Activated naive CD4-positive, alpha-beta T cell treated with anti-CD3 and anti-CD28 coated beads for 36 hours (primary cell): ENCODE measurements at regions not wholly inside any gene's neighbourhood (a gene's known extent, or its start where the extent isn't known, plus 50 kb on each side); places are given as distances from the start of the nearest gene placed in this dataset.
"Not testable (repeated sequence)": the region's sequence is repeated elsewhere in the genome, so short reads cannot be mapped to it uniquely, and the experiment has no call there.

Source experiments
- CTCF ChIA-PET: fragments of 350-600 bp; sonication (Branson Sonifier 250); formaldehyde crosslinking; loops from one replicate; lab custom pipeline; 2021; ENCODE audit warnings: antibody characterized with exemption; lab: Charles Lee
- DNase-seq: peaks from one replicate; pipeline ENCODE4 v3.0.0-alpha.2; 2020
- H3K27ac Mint-ChIP-seq: one replicate; pipeline ENCODE4 v1.8.0; 2021; ENCODE audit warnings: mild to moderate bottlenecking, mixed read lengths
- H3K27me3 Mint-ChIP-seq: one replicate; pipeline ENCODE4 v1.8.0; 2021; ENCODE audit warnings: low read depth, mixed read lengths
- H3K36me3 Mint-ChIP-seq: one replicate; pipeline ENCODE4 v1.8.0; 2021; ENCODE audit warnings: low read depth, mixed read lengths
- H3K4me1 Mint-ChIP-seq: one replicate; pipeline ENCODE4 v1.8.0; 2021; ENCODE audit warnings: low read depth, mixed read lengths
- H3K4me3 Mint-ChIP-seq: one replicate; pipeline ENCODE4 v1.8.0; 2021; ENCODE audit warnings: mild to moderate bottlenecking, moderate library complexity, mixed read lengths
- H3K9me3 Mint-ChIP-seq: one replicate; pipeline ENCODE4 v1.8.0; 2021; ENCODE audit warnings: mixed read lengths
- intact Hi-C: fragments of 100-400 bp; cut with micrococcal nuclease; formaldehyde crosslinking; loops from one replicate; pipeline ENCODE4 v1.15.1; 2023

DNA sequence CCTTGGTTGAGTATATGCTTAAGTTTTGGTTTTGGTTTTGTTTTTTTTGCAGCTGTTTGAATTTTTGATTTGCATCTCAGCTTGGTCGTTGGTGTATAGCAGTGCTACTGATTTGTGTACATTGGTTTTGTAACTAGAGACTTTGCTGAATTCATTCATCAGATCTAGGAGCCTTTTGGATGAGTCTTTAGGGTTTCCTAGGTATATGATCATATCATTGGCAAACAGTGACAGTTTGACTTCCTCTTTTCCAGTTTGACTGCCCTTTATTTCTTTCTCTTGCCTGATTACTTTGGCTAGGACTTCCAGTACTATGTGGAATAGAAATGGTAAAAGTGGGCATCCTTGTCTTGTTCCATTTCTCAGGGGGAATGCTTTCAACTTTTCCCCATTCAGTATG lies 1174.9 kb downstream of the PLA2G4A start:
- H3K27ac Mint-ChIP-seq, H3K36me3 Mint-ChIP-seq, H3K4me3 Mint-ChIP-seq, CTCF ChIA-PET, DNase-seq, H3K9me3 Mint-ChIP-seq, intact Hi-C loops, H3K4me1 Mint-ChIP-seq, H3K27me3 Mint-ChIP-seq: not testable (repeated sequence)

- Mint-ChIP-seq H3K4me3 (no peak overlapping the region), H3K27ac (no peak overlapping the region), H3K36me3 (no peaks in the 10 kb centered on the region), H3K4me1 (no peaks in the 10 kb centered on the region), H3K9me3 (peaks cover 2% of the 10 kb centered on the region), H3K27me3 (no peaks in the 10 kb centered on the region)
- DNase-seq, result no peak
- intact Hi-C loops, result no loop called here
- CTCF ChIA-PET, result no interaction called here
These were observed 1176.1 kb downstream of the PLA2G4A start for GRCh38 chr1:188004849-188005248.

GRCh38 chr1:188006354-188006753 lies 1177.6 kb downstream of the PLA2G4A start:
- CTCF ChIA-PET, result no interaction called here
- DNase-seq, result no peak
- Mint-ChIP-seq H3K4me1 (no peaks in the 10 kb centered on the region), H3K36me3 (no peaks in the 10 kb centered on the region), H3K27me3 (no peaks in the 10 kb centered on the region), H3K9me3 (peaks cover 2% of the 10 kb centered on the region), H3K4me3 (no peak overlapping the region), H3K27ac (no peak overlapping the region)
- intact Hi-C loops, result no loop called here

- H3K4me1 Mint-ChIP-seq, H3K27ac Mint-ChIP-seq, H3K4me3 Mint-ChIP-seq, intact Hi-C loops, DNase-seq, H3K36me3 Mint-ChIP-seq, H3K27me3 Mint-ChIP-seq, CTCF ChIA-PET, H3K9me3 Mint-ChIP-seq: not testable (repeated sequence)
These were observed 1184.6 kb downstream of the PLA2G4A start for GRCh38 chr1:188013222-188013849.

DNA sequence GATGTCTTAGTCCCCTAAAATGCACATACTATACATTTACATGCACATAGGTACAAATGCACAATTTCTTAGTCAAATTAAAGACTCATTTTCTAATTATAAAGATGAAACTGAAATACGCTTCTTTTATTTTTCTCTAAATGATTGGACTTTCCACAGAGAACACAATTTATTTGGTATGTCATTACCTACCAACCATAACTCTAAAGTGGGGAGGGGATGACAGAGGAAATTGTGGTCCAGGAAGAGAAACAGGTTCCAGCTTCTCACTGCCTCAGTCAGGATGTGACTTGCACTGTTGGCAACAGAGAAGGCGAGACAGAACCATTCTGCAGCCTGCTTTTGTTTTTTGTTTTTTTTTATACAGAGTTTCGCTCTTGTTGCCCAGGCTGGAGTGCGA lies 1189.2 kb downstream of the PLA2G4A start:
- DNase-seq, result no peak
- no peak overlapping the region for H3K4me3 Mint-ChIP-seq
- H3K9me3 Mint-ChIP-seq, result peaks cover 4% of the 10 kb centered on the region
- no peaks in the 10 kb centered on the region for H3K36me3 Mint-ChIP-seq
- no peaks in the 10 kb centered on the region for H3K27me3 Mint-ChIP-seq
- CTCF ChIA-PET, result no interaction called here
- intact Hi-C loops, result no loop called here
- no peaks in the 10 kb centered on the region for H3K4me1 Mint-ChIP-seq
- H3K27ac Mint-ChIP-seq, result no peak overlapping the region

GRCh38 chr1:188022661-188023060 lies 1193.9 kb downstream of the PLA2G4A start:
- no peak for DNase-seq
- Mint-ChIP-seq H3K4me3 (no peak overlapping the region), H3K9me3 (peaks cover 5% of the 10 kb centered on the region), H3K4me1 (no peaks in the 10 kb centered on the region), H3K27me3 (no peaks in the 10 kb centered on the region), H3K27ac (no peak overlapping the region), H3K36me3 (no peaks in the 10 kb centered on the region)
- intact Hi-C loops, result no loop called here
- CTCF ChIA-PET, result no interaction called here

DNA sequence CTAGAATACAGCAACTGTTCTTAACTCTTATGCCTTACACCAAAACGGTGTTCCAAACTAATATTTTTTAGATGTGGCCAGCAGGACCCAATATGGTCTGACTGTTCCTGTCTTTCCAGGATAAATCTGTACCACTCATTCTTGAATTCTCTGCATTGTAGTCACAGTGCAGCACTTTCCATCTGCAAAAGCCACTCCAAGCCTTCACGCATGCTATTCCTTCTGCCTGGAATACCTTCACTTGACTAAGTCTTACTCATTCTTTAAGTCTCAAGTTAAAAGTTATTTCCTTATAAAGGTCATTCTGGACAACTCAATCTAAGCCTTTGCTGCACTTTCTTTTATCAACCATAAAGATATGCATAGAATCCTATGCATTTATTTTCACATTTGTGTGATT lies 1194.5 kb downstream of the PLA2G4A start:
- CTCF ChIA-PET, result no interaction called here
- H3K27me3 Mint-ChIP-seq, result no peaks in the 10 kb centered on the region
- DNase-seq, result no peak
- H3K4me1 Mint-ChIP-seq, result no peaks in the 10 kb centered on the region
- intact Hi-C loops, result no loop called here
- no peaks in the 10 kb centered on the region for H3K36me3 Mint-ChIP-seq
- H3K9me3 Mint-ChIP-seq, result peaks cover 5% of the 10 kb centered on the region
- H3K27ac Mint-ChIP-seq, result no peak overlapping the region
- no peak overlapping the region for H3K4me3 Mint-ChIP-seq

DNA sequence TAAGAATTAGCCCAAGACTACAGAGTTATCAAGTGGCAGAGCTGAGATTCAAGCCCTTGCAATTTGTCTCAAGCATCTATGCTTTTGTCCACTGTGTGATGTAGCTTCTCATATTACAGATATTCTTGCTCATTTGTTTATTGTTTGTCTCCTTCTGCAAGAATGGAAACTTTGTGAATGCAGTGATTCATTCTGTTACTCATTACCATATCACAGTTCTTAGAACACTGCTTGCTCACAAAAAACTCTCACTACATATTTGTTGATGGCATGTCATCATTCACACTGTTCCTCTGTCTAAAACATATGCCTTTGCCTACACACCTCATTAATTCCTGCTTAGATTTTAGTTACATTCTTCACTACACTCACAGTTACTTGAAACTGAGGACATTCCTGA lies 1198.9 kb downstream of the PLA2G4A start:
- no peak overlapping the region for H3K27ac Mint-ChIP-seq
- no peaks in the 10 kb centered on the region for H3K36me3 Mint-ChIP-seq
- H3K4me3 Mint-ChIP-seq, result no peak overlapping the region
- CTCF ChIA-PET, result no interaction called here
- H3K9me3 Mint-ChIP-seq, result peaks cover 2% of the 10 kb centered on the region
- no peak for DNase-seq
- intact Hi-C loops, result no loop called here
- no peaks in the 10 kb centered on the region for H3K27me3 Mint-ChIP-seq
- no peaks in the 10 kb centered on the region for H3K4me1 Mint-ChIP-seq

- intact Hi-C loops, H3K4me3 Mint-ChIP-seq, DNase-seq, H3K27me3 Mint-ChIP-seq, H3K4me1 Mint-ChIP-seq, H3K36me3 Mint-ChIP-seq, H3K27ac Mint-ChIP-seq, CTCF ChIA-PET: not testable (repeated sequence)
- peaks cover 15% of the 10 kb centered on the region for H3K9me3 Mint-ChIP-seq
These were observed 1208.8 kb downstream of the PLA2G4A start for GRCh38 chr1:188037572-188037971.

- no peaks in the 10 kb centered on the region for H3K27me3 Mint-ChIP-seq
- no peak overlapping the region for H3K4me3 Mint-ChIP-seq
- DNase-seq, result no peak
- H3K27ac Mint-ChIP-seq, result no peak overlapping the region
- H3K9me3 Mint-ChIP-seq, result peaks cover 6% of the 10 kb centered on the region
- H3K36me3 Mint-ChIP-seq, result no peaks in the 10 kb centered on the region
- CTCF ChIA-PET, result no interaction called here
- H3K4me1 Mint-ChIP-seq, result no peaks in the 10 kb centered on the region
- intact Hi-C loops, result no loop called here
These were observed 1214.9 kb downstream of the PLA2G4A start for GRCh38 chr1:188043536-188044245.

DNA sequence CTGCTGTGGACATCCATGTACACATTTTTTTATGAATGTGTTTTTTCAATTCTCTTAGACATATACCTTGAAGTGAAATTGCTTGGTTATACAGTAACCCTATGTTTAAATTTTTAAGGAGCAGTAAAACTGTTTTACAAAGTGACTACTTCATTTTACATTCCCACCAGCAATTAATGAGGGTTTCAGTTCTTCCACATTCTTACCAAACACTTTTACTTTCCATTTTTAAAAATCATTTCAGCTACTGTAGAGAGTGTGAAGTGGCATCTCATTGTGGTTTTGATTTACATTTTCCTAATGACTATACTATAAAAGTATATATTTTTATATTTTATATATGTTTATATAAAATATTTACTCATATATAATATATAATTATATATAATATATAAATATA lies 1221.5 kb downstream of the PLA2G4A start:
- intact Hi-C loops, result no loop called here
- Mint-ChIP-seq H3K4me3 (no peak overlapping the region), H3K36me3 (no peaks in the 10 kb centered on the region), H3K4me1 (no peaks in the 10 kb centered on the region), H3K27me3 (no peaks in the 10 kb centered on the region), H3K27ac (no peak overlapping the region), H3K9me3 (peaks cover 2% of the 10 kb centered on the region)
- CTCF ChIA-PET, result no interaction called here
- no peak for DNase-seq

- CTCF ChIA-PET, result no interaction called here
- H3K27me3 Mint-ChIP-seq, result no peaks in the 10 kb centered on the region
- H3K4me1 Mint-ChIP-seq, result no peaks in the 10 kb centered on the region
- H3K9me3 Mint-ChIP-seq, result peaks cover 6% of the 10 kb centered on the region
- no peak overlapping the region for H3K27ac Mint-ChIP-seq
- no peak for DNase-seq
- intact Hi-C loops, result no loop called here
- no peak overlapping the region for H3K4me3 Mint-ChIP-seq
- no peaks in the 10 kb centered on the region for H3K36me3 Mint-ChIP-seq
These were observed 1227.3 kb downstream of the PLA2G4A start for GRCh38 chr1:188056011-188056410.

- Mint-ChIP-seq H3K36me3 (no peaks in the 10 kb centered on the region), H3K27ac (no peak overlapping the region), H3K4me3 (no peak overlapping the region), H3K9me3 (peaks cover 11% of the 10 kb centered on the region), H3K4me1 (no peaks in the 10 kb centered on the region), H3K27me3 (no peaks in the 10 kb centered on the region)
- CTCF ChIA-PET, result no interaction called here
- intact Hi-C loops, result no loop called here
- no peak for DNase-seq
These were observed 1230.1 kb downstream of the PLA2G4A start for GRCh38 chr1:188058801-188059200.
